Raji (cell line): ENCODE measurements at regions not wholly inside any gene's neighbourhood (a gene's known extent, or its start where the extent isn't known, plus 50 kb on each side); places are given as distances from the start of the nearest gene placed in this dataset.

Source experiments
- POLR2A ChIP-seq: IDR thresholded peaks from 2 replicates; pipeline ENCODE4 v1.6.1; 2011; ENCODE audit warnings: low read depth, low read length, control low read depth; ENCODE audit not compliant: insufficient read depth

DNA sequence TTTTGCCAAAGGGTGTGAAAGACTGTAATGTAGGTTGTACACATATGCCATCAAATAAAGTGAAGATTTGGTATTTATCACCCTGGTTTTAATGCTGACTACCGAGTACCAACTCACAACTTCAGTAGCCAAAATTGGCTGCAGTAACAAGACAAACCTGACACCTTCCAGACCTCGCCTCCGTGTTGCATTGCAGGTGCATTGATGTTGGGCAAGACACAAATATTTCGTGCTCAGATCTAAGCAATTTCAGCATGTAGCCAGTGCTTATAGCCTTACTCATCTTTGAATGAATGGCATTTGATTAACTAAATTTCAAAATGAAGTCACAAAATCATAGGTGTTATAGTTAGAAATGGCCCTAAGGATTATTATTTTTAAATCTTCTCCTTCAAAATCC lies 400.2 kb downstream of the SOX2 start:
- no peak for TF ChIP-seq POLR2A

DNA sequence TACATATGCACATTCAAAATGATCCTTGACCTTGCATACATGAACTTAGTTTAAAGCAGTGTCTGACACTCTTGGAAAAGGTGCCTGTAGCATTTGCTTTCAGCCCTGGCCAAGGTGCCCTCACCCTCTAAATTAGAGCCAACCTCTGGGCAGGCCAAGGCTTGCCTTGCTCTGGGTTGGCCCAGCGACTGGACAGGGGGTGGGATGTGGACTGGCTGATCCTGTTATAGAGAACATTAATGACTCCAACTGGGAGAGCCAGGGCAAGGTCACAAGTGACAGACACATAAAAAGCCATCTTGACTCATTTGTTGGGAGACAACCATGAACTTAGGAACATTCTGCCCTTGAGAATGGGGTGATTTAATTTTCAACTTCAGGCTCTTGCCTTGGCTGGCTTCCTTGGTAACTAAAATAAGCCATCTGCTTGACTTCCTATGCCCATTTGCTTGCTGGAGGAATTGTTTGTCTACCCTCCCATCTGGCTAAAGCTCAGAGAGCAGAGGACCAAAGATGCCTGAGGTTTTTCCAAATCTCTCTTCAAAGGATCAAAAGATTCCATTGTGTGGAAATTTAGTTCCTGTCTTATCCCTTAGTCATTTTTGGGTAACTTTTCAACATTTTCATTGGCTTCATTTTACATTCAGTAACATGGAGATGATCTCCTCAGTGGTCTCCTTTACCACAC lies 403.7 kb downstream of the SOX2 start:
- TF ChIP-seq POLR2A, result no peak

DNA sequence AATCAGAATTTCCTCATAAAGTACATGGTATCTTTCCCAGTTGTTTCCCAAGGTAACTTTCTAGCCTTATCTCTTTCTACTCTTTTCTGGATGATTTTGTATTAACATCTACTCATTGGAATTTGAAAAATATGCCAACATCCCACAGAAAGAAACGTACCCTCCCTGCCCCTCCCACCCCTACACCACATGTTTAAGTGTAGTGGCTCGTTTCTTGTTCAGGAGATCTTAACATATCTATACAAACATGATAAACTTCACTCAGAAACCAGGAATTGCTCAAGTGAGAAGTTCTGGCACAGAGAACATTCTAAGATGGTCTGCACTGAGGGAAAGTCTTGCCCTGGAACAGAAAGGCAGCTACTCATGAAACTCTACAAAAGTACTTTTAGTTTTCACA lies 404.7 kb downstream of the SOX2 start:
- no peak for TF ChIP-seq POLR2A

- TF ChIP-seq POLR2A, result no peak
Measured at GRCh38 chr3:182117131-182117530, 405.4 kb downstream of the SOX2 start.

DNA sequence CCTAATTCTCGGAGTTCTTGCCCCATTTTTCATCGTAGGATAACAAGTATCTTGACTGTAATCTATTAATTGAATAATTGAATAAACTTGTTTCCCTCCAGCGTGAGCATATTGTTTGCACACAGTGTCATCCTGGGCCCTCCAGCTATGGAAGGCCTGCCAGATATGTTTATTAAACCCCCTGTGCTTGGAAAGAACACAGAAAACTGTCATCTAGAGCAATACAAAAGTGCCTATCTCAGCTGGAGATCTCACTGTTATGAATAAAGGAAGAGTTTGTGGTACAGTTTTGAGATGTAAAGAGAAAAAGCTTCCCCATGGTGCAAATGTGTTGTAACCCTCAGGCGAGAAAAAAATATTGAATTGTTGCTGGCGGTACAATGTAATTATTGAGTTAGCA lies 405.9 kb downstream of the SOX2 start:
- no peak for TF ChIP-seq POLR2A

DNA sequence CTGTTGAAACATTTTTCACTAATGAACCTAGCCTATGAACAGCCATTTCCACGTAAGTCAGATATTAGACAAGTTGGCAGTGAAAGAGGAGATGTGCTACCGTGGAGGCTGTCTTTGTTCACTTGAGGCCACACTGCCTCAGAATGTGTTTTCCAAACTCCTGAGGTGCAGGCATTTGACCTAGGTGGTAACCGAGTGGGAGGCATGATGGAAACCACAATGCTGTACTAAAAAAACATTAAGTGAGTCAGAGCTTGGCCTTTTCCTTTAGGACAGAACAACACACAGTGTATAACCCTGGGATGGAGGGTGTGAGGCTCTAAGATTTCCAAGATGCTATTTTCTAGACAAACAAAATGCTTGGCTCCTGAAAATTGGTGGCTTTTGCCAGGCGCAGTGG lies 406.3 kb downstream of the SOX2 start:
- TF ChIP-seq POLR2A, result no peak

DNA sequence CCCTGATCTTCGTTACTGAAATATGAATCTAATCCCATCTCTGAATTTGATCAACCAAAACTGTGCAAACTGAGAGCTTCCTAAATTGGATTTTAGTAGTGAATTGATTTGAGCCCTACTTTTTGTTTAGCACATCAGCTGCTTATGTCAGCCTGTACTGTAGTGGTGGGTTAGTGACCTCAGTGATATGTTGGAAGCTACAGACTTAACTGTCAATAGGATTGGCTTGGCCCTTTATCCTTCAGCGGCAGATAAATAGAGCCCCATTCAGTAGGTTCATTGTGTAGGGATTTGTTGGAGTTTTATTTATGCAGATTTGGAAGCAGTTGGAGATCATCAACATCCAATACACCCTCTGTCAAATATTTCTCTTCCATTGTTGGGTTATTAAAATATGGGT lies 409.7 kb downstream of the SOX2 start:
- TF ChIP-seq POLR2A, result no peak

DNA sequence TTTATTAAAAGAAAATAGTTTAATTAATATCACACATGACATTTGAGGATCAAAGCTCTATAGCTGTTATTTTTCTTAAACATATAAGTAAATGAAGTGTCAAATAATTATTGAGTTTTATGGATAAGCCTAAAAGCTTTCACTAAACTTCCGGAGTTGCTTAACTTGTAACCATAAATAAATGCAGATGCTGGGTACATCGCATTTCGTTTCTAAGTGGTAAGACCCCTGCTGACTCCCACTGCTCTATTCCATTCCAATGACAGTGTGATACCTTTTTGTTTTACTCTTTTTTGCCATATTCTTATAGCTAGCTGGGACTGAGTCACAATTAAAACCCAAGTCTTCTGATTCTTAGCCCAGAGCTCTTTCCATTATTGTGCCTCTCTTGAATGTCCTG lies 411.1 kb downstream of the SOX2 start:
- no peak for TF ChIP-seq POLR2A

DNA sequence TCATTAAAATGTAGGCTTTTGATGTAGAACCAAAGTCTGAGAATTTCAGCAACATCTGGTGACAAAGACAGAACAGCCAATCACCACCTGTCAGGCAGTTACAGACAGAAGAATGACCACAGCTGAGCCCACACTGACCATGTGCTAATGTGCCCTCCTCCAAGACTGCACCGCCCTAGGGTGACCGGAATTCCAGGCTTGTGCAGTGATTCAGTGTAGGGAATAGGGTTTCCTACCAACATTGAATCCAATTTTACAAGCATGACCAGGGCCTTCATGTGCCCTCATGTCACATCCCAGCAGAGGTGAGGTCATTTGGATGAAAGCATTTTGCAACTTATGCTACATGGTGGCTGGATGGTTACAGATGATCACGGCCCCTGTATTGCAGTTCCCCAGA lies 412.5 kb downstream of the SOX2 start:
- TF ChIP-seq POLR2A, result no peak

DNA sequence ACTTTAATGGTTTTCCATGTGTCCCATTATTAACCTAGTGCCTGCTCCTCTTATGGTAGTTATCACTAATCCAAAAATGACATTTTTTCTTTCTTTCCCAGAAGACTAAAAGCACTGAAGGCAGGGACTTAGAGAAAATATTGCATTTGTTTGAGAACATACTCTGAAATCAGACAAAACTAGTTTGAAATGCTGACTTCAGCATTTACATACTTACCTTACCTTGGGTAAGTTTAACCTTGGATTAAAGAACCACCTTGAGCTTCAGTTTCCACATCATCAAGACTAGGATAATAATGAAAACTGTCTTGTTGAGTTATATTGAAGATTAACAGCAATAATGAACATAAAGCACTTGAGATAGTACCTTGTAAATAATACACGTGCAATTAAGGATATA lies 413.0 kb downstream of the SOX2 start:
- no peak for TF ChIP-seq POLR2A

GRCh38 chr3:182129740-182130139 lies 418.0 kb downstream of the SOX2 start:
- no peak for TF ChIP-seq POLR2A

DNA sequence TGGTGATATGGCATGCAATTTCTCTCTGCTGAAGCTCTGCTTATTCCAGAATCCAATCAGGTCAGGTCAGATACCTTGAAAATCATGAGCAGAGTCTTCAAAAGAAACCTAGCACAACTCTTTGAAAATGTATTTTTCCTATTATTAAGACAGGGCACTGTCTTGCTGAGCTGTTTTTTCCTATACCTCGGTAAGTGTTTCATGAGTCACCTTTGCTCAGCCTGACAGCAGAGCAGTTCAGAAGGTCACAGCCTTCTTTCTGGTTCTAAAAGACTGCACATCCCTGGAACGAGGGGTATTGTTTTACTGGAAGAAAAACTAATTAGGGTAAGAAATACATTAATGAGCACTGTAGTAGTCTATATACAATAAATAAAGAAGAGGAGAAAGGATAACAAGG lies 422.0 kb downstream of the SOX2 start:
- TF ChIP-seq POLR2A, result no peak

DNA sequence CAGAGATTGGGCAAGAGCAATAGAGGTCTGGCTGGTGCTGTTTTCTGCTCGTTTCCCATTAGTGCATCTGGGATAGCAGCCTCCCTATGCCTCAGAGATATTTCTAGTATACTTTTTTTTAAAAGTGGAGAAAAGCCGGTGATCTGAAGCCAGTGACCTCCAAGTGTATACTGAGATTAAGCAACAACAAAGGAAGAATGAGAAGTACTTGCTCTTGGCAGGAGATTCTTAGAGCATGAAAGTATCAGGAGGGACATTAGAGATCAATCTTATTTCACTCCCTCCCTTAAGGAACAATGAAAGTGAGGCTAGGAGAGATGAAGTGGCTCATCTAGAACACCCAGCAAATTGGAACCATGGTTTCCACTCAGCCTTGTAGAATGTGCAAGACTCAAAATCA lies 423.3 kb downstream of the SOX2 start:
- TF ChIP-seq POLR2A, result no peak

DNA sequence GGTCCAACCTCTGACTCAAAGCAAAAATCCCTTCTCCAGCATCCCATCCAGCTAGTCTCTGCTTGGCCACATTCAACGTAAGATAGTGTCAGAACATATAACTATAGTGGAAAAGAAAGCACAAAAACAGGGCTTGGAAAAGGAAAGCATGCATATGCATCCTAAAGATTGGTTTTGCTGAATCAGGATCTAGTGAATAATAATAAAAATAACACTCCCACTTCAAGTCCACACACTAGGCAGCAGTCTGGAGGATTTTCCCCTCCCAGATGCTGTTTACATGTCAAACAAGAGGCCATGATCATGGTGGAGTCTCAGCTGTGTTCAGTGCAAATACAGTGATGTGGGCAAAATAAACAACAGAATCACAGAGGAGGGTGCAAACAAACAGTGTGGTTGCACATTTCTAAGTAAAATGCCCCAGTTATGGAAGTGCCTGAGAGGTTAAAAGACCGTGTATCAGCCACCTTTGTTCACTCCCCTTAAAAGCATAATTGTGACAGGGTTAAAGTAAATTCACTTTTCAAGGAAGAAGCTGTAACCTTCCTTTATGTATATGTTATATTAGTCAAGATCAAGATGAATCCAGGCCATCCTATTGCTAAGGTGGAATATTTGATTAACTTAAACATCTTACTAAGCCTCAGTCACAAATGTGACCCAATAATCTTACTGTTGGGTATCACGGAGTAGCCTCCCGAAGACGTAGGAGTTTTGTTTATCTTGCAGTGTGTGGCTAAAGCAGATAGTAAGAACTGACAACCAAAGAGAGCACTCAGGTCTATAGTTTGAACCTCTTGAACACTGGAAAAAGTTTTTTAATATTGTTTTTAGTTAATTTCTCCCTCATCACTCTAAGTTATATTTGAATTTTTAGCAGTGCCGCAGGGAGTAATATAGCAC lies 424.5 kb downstream of the SOX2 start:
- TF ChIP-seq POLR2A, result no peak

GRCh38 chr3:182138393-182138792 lies 426.7 kb downstream of the SOX2 start:
- TF ChIP-seq POLR2A, result no peak

GRCh38 chr3:182139627-182140357 lies 428.1 kb downstream of the SOX2 start:
- TF ChIP-seq POLR2A, result no peak
